ENCODE measurements at regions not wholly inside any gene's neighbourhood (a gene's known extent, or its start where the extent isn't known, plus 50 kb on each side); places are given as distances from the start of the nearest gene placed in this dataset.
A peak's percentile ranks its signal among the peaks of the same experiment; 100 is the strongest.

- TF ChIP-seq EZH2 (optimal IDR thresholded peaks at IDR 0.05; ENCODE audit: low read depth, low read length), result no peak
- TF ChIP-seq, protein P1, sequence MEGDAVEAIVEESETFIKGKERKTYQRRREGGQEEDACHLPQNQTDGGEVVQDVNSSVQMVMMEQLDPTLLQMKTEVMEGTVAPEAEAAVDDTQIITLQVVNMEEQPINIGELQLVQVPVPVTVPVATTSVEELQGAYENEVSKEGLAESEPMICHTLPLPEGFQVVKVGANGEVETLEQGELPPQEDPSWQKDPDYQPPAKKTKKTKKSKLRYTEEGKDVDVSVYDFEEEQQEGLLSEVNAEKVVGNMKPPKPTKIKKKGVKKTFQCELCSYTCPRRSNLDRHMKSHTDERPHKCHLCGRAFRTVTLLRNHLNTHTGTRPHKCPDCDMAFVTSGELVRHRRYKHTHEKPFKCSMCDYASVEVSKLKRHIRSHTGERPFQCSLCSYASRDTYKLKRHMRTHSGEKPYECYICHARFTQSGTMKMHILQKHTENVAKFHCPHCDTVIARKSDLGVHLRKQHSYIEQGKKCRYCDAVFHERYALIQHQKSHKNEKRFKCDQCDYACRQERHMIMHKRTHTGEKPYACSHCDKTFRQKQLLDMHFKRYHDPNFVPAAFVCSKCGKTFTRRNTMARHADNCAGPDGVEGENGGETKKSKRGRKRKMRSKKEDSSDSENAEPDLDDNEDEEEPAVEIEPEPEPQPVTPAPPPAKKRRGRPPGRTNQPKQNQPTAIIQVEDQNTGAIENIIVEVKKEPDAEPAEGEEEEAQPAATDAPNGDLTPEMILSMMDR (IDR thresholded peaks at IDR 0.05; ENCODE audit: low read length), result no peak
- TF ChIP-seq EZH2phosphoT487 (IDR thresholded peaks at IDR 0.05; ENCODE audit: low read length), result no peak
- Histone ChIP-seq H3K9me3 (replicated peaks; ENCODE audit: insufficient read depth, low read length) (no peaks in the 10 kb centered on the region), H2AFZ (ENCODE audit: low read length) (no peak overlapping the region), H3K4me1 (ENCODE audit: low read length) (no peaks in the 10 kb centered on the region), H4K20me1 (ENCODE audit: insufficient read depth, low read length) (no peaks in the 10 kb centered on the region), H3K9me2 (replicated peaks; ENCODE audit: insufficient read depth, low read length) (no peaks in the 10 kb centered on the region), H3K4me3 (ENCODE audit: low read length) (no peak overlapping the region), H3K79me2 (ENCODE audit: low read length) (no peaks in the 10 kb centered on the region), H3F3A (ENCODE audit: insufficient read depth, low read length) (no peaks in the 10 kb centered on the region), H3K36me3 (replicated peaks; ENCODE audit: insufficient read depth, low read length) (no peaks in the 10 kb centered on the region), H3K4me2 (ENCODE audit: low read depth, low read length) (no peak overlapping the region), H3K9ac (ENCODE audit: low read length) (no peak overlapping the region), H3K27me3 (replicated peaks; ENCODE audit: insufficient read depth, low read length) (no peaks in the 10 kb centered on the region), H3K27ac (ENCODE audit: low read length) (no peak overlapping the region)
- DNase-seq, result no peak
Observed at GRCh38 chr2:211026109-211026508, 469.7 kb downstream of the CPS1 start.

DNA sequence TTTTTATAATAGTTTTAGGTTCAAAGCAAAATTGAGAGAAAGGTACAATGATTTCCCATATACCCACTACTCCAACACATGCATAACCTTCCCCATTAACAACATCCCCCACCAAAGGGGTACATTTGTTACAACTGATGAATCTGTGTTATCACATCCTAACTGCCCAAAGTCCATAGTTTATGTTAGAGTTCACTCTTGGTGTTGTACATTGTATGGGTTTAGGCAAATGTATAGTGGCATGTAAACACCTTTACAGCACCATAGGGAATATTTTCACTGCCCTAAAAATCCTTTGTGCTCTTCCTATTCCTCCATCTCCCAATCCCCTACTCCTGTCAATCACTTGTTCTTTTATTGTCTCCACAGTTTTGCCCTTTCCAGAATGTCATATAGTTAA, 471.6 kb downstream of the CPS1 start:
- Histone ChIP-seq H3K4me3 (ENCODE audit: low read length) (no peak overlapping the region), H3K36me3 (replicated peaks; ENCODE audit: insufficient read depth, low read length) (no peaks in the 10 kb centered on the region), H3K4me1 (ENCODE audit: low read length) (no peaks in the 10 kb centered on the region), H3K79me2 (ENCODE audit: low read length) (no peaks in the 10 kb centered on the region), H3K9ac (ENCODE audit: low read length) (no peak overlapping the region), H3K27me3 (replicated peaks; ENCODE audit: insufficient read depth, low read length) (no peaks in the 10 kb centered on the region), H3K9me2 (replicated peaks; ENCODE audit: insufficient read depth, low read length) (no peaks in the 10 kb centered on the region), H3K4me2 (ENCODE audit: low read depth, low read length) (no peak overlapping the region), H3F3A (ENCODE audit: insufficient read depth, low read length) (no peaks in the 10 kb centered on the region), H3K9me3 (replicated peaks; ENCODE audit: insufficient read depth, low read length) (no peaks in the 10 kb centered on the region), H2AFZ (ENCODE audit: low read length) (no peak overlapping the region), H3K27ac (ENCODE audit: low read length) (no peak overlapping the region), H4K20me1 (ENCODE audit: insufficient read depth, low read length) (no peaks in the 10 kb centered on the region)
- no peak for DNase-seq
- TF ChIP-seq EZH2phosphoT487 (IDR thresholded peaks at IDR 0.05; ENCODE audit: low read length), result no peak
- TF ChIP-seq EZH2 (optimal IDR thresholded peaks at IDR 0.05; ENCODE audit: low read depth, low read length), result no peak
- TF ChIP-seq, protein P1 (IDR thresholded peaks at IDR 0.05; ENCODE audit: low read length), result no peak

DNA sequence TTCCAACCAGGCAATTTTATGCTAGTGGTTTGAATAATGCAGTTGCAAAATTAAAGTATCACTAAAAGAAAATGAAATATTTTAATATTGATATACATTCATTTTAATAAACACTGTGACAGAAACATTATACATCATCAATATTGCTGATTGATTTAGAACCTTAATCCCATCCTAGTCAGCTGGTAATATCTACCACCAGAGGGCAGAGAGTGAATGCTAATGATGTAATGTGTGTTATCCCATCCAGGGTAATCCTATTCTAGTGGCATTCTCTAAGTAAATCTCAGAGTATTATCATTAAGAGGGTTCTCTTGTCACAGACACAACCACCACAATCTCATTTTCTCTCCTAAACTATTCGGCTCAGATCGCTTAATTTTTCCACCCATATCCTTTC, 477.4 kb downstream of the CPS1 start:
- H3K4me3 ChIP-seq (ENCODE audit: low read length), result no peak overlapping the region
- H2AFZ ChIP-seq (ENCODE audit: low read length), result no peak overlapping the region
- H4K20me1 ChIP-seq (ENCODE audit: insufficient read depth, low read length), result no peaks in the 10 kb centered on the region
- H3K79me2 ChIP-seq (ENCODE audit: low read length), result no peaks in the 10 kb centered on the region
- DNase-seq, result peak; percentile 25
- H3K27ac ChIP-seq (ENCODE audit: low read length), result no peak overlapping the region
- no peaks in the 10 kb centered on the region for H3K36me3 ChIP-seq (replicated peaks; ENCODE audit: insufficient read depth, low read length)
- H3K4me2 ChIP-seq (ENCODE audit: low read depth, low read length), result no peak overlapping the region
- H3F3A ChIP-seq (ENCODE audit: insufficient read depth, low read length), result no peaks in the 10 kb centered on the region
- no peak overlapping the region for H3K9ac ChIP-seq (ENCODE audit: low read length)
- TF ChIP-seq EZH2phosphoT487 (IDR thresholded peaks at IDR 0.05; ENCODE audit: low read length) (no peak), EZH2 (optimal IDR thresholded peaks at IDR 0.05; ENCODE audit: low read depth, low read length) (no peak)
- TF ChIP-seq, protein P1 (IDR thresholded peaks at IDR 0.05; ENCODE audit: low read length), result peak; percentile 42
- 0 out of 2 replicates have a peak, but pooled peaks cover 3% of the 10 kb centered on the region for H3K4me1 ChIP-seq (ENCODE audit: low read length)
- no peaks in the 10 kb centered on the region for H3K9me2 ChIP-seq (replicated peaks; ENCODE audit: insufficient read depth, low read length)
- H3K27me3 ChIP-seq (replicated peaks; ENCODE audit: insufficient read depth, low read length), result no peaks in the 10 kb centered on the region
- H3K9me3 ChIP-seq (replicated peaks; ENCODE audit: insufficient read depth, low read length), result no peaks in the 10 kb centered on the region
